HFFc6 (cell line): ENCODE measurements at regions not wholly inside any gene's neighbourhood (a gene's known extent, or its start where the extent isn't known, plus 50 kb on each side); places are given as distances from the start of the nearest gene placed in this dataset.

Experiments
- DNase-seq: peaks from one replicate; pipeline ENCODE4 v3.0.0-alpha.2; 2018
- H3K27ac Mint-ChIP-seq: 2 replicates; pipeline ENCODE4 v1.8.0; 2020; ENCODE audit warnings: mild to moderate bottlenecking, mixed read lengths
- H3K27me3 Mint-ChIP-seq: 2 replicates; pipeline ENCODE4 v1.8.0; 2021; ENCODE audit warnings: mild to moderate bottlenecking, moderate library complexity, mixed read lengths; ENCODE audit not compliant: insufficient read depth
- H3K36me3 Mint-ChIP-seq: 2 replicates; pipeline ENCODE4 v1.8.0; 2021; ENCODE audit warnings: low read depth, mixed read lengths
- H3K4me1 Mint-ChIP-seq: 2 replicates; pipeline ENCODE4 v1.8.0; 2020; ENCODE audit warnings: low read depth, mixed read lengths
- H3K4me3 Mint-ChIP-seq: 2 replicates; pipeline ENCODE4 v1.8.0; 2020; ENCODE audit warnings: mild to moderate bottlenecking, moderate library complexity, mixed read lengths
- H3K9me3 Mint-ChIP-seq: 2 replicates; pipeline ENCODE4 v1.8.0; 2020; ENCODE audit warnings: mild to moderate bottlenecking, mixed read lengths
- CTCF ChIP-seq: fragments of 200-600 bp; sonication (generic); IDR thresholded peaks from 2 replicates; pipeline ENCODE4 v1.5.0; 2021; ENCODE audit warnings: antibody characterized with exemption, mild to moderate bottlenecking

- Mint-ChIP-seq H3K27ac (no peak overlapping the region), H3K36me3 (no peaks in the 10 kb centered on the region), H3K9me3 (peaks cover 6% of the 10 kb centered on the region), H3K27me3 (no peaks in the 10 kb centered on the region; the same call in 1 of the 2 replicates), H3K4me3 (no peak overlapping the region), H3K4me1 (no peaks in the 10 kb centered on the region)
- no peak for TF ChIP-seq CTCF
- DNase-seq, result no peak
Observed at GRCh38 chr9:107922260-107922659, 432.7 kb upstream of the KLF4 start.

GRCh38 chr9:107919263-107919662, 429.7 kb upstream of the KLF4 start:
- H3K27ac Mint-ChIP-seq, result no peak overlapping the region
- H3K27me3 Mint-ChIP-seq, result no peaks in the 10 kb centered on the region; the same call in 1 of the 2 replicates
- H3K9me3 Mint-ChIP-seq, result peaks cover 4% of the 10 kb centered on the region; the same call in 1 of the 2 replicates
- TF ChIP-seq CTCF, result no peak
- no peaks in the 10 kb centered on the region for H3K36me3 Mint-ChIP-seq
- no peaks in the 10 kb centered on the region for H3K4me1 Mint-ChIP-seq
- H3K4me3 Mint-ChIP-seq, result no peak overlapping the region
- no peak for DNase-seq

DNA sequence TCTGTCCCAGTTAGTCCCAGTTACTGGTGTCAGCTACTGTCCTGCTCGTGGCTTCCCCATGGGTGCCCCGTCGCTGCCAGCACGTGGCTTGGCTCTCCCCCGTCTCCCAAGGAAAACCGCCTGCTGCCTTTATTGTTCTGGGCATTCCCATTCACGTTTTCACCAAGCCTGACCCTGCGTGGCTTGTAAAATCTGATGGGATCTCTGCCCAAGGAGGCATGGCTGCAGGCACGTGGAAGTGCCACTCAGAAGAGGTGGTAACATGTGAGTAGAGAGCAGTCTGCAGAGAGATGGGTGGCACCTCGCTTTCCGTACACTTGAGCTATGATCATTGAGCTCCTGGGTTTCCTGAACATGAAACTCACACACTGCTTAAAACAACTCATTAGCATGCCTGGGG, 429.2 kb upstream of the KLF4 start:
- Mint-ChIP-seq H3K9me3 (peaks cover 4% of the 10 kb centered on the region; the same call in 1 of the 2 replicates), H3K36me3 (no peaks in the 10 kb centered on the region), H3K27me3 (no peaks in the 10 kb centered on the region; the same call in 1 of the 2 replicates), H3K4me3 (no peak overlapping the region), H3K27ac (no peak overlapping the region), H3K4me1 (no peaks in the 10 kb centered on the region)
- TF ChIP-seq CTCF, result no peak
- no peak for DNase-seq

- no peak for TF ChIP-seq CTCF
- Mint-ChIP-seq H3K4me1 (no peaks in the 10 kb centered on the region), H3K9me3 (peaks cover 5% of the 10 kb centered on the region), H3K27me3 (no peaks in the 10 kb centered on the region; the same call in 1 of the 2 replicates), H3K36me3 (no peaks in the 10 kb centered on the region), H3K4me3 (no peak overlapping the region), H3K27ac (no peak overlapping the region)
- no peak for DNase-seq
Observed at GRCh38 chr9:107914151-107914550, 424.6 kb upstream of the KLF4 start.

GRCh38 chr9:107907715-107908114, 418.1 kb upstream of the KLF4 start:
- TF ChIP-seq CTCF, result no peak
- H3K27ac Mint-ChIP-seq, result no peak overlapping the region
- H3K4me1 Mint-ChIP-seq, result no peaks in the 10 kb centered on the region
- no peaks in the 10 kb centered on the region; the same call in 1 of the 2 replicates for H3K36me3 Mint-ChIP-seq
- no peak for DNase-seq
- H3K27me3 Mint-ChIP-seq, result no peaks in the 10 kb centered on the region
- peaks cover 14% of the 10 kb centered on the region for H3K9me3 Mint-ChIP-seq
- no peak overlapping the region for H3K4me3 Mint-ChIP-seq

DNA sequence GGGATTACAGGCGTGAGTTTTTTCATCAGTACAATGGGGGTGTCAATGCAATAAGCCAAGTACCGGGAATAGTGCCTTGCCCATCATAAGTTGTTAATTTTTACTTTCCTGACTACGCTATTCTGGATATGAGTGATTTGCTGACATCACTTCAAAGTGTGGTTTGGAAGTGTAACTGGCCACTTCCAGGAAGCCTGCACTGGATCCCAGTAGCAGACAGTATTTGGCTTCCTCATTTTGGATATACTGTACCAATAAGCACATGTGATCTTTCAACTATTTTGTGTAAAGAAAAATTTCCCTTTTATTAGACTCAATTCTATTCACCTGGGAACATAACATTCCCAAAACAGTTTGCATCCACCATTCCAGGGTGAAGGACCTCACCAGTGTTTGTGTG, 417.7 kb upstream of the KLF4 start:
- TF ChIP-seq CTCF, result no peak
- no peaks in the 10 kb centered on the region for H3K27me3 Mint-ChIP-seq
- H3K4me1 Mint-ChIP-seq, result no peaks in the 10 kb centered on the region
- no peaks in the 10 kb centered on the region; the same call in 1 of the 2 replicates for H3K36me3 Mint-ChIP-seq
- H3K27ac Mint-ChIP-seq, result no peak overlapping the region
- H3K9me3 Mint-ChIP-seq, result peaks cover 14% of the 10 kb centered on the region
- no peak for DNase-seq
- H3K4me3 Mint-ChIP-seq, result no peak overlapping the region
